HS-27A (cell line): ENCODE measurements at regions not wholly inside any gene's neighbourhood (a gene's known extent, or its start where the extent isn't known, plus 50 kb on each side); places are given as distances from the start of the nearest gene placed in this dataset.
"Not testable (repeated sequence)": the region's sequence is repeated elsewhere in the genome, so short reads cannot be mapped to it uniquely, and the experiment has no call there.

Source experiments
- DNase-seq: peaks from one replicate; pipeline ENCODE4 v3.0.0-alpha.2; 2012; ENCODE audit warnings: low read depth, missing footprints

DNA sequence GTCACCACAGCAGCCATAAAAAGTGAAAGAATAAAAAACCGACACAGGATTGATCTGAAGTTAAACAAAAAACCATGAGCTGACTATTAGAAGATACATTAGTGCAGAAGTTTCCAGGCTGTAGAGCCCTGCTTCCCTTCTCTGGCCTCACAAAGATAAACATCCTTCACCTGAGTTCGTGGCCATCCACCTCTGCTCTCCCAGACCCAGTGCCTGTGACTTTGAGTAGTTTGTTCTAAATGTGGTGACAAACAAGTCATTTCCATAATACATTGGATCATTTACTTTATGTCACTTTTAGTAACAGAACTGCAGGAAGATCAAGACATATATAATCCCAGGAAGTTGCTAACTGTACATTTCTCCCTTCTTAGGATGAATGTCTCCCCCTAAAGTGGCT, 241.9 kb upstream of the MAP2 start:
- DNase-seq, result no peak

DNA sequence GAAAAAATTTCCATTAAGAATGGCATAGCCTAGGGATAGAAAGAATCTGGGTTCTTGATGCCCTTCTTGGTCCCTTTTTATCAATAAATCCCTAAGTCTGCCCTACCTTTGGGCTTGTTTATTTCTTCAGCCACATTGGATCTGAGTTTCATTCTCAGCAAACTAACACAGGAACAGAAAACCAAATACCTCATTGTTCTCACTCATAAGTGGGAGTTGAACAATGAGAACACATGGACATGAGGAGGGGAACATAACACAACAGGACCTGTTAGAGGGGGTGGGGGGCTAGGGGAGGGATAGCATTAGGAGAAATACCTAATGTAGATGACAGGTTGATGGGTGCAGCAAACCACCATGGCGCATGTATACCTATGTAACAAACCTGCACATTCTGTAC, 237.0 kb upstream of the MAP2 start:
- DNase-seq, result not testable (repeated sequence)

DNA sequence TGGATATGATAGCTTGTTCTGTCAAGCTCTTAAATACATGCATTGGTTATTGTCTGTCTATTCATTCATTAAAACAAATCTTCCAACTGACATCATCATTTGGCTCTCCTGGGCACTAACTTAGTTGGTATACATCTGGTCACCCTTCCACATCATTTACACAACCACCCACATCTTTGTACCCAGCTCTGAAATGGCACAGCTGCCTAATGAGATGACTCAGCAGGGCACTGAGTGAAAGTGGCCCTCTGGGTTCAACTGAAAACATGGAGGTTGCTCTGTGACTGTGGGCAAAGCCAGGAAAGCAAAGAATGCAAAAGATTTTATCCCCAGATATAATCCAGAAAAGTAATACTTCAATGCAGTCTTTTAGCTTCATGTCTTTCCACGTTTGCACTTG, 234.0 kb upstream of the MAP2 start:
- no peak for DNase-seq

DNA sequence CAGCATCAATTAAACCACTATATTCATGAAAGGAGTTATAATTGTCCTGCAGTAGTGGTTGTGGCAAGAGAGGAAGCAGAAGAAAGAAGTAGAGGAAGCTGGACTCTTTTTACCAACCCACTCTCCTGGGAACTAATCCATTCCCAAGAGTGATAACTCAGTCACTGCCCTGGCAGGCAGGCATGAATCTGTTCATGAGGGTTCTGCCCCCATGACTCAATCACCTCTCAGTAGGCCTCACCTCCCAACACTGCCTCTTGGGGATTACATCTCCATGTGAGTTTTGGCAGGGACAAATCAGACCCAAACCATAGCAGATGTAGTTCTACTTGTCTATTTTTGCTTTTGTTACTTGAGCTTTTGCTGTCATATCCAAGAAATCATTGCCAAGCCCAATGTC, 232.7 kb upstream of the MAP2 start:
- no peak for DNase-seq

DNA sequence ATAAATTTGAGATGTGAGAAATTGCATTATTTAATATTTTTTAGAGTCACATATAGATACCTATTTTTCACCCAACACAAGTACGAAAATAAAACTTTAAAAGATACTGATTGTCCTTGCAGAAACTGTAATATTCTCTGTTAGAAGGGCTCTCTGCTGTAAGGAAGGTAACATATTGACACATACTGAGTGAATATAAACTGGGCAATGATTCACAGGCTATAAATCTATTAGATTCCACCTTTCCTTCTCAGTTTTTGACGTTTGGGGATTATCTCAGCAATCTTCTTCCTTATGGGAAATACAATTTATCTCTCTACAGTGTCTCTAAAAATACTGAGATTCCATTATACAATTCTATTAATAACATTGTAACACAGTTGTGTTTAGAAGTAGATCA, 229.1 kb upstream of the MAP2 start:
- DNase-seq, result no peak

DNA sequence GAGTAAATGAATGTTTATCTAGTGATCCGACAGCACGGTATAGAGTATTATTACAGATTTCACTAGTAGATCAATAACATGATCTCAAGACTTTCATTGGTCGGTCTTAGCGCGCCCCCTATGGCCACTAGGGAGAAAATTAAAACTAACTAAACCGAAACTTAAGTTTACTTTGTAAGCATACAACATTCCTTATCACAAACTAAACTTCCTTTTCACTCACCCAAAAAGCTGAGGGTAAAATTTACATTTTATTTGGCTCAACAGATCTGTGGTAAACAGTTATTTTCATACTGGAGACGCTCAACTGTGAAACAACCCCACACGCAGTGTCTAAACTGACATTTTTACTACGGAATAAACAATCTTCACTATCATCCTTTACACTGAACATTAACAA, 215.6 kb upstream of the MAP2 start:
- no peak for DNase-seq

DNA sequence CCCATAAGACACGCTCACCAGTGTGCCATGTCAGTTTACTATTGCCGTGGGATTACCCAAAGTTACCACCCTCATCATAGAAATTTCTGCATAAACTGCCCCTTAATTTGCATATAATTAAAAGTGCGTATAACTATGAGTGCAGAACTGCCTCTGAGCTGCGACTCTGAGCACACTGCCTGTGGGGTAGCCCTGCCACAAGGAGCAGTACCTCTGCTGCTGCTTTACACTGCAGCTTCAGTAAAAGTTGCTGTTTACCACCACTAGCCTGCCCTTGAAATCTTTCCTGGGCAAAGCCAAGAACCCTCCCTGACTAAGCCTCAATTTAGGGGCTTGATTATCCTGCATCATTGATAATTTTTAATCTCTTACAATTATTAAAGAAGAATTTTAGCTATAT, 213.9 kb upstream of the MAP2 start:
- DNase-seq, result no peak

DNA sequence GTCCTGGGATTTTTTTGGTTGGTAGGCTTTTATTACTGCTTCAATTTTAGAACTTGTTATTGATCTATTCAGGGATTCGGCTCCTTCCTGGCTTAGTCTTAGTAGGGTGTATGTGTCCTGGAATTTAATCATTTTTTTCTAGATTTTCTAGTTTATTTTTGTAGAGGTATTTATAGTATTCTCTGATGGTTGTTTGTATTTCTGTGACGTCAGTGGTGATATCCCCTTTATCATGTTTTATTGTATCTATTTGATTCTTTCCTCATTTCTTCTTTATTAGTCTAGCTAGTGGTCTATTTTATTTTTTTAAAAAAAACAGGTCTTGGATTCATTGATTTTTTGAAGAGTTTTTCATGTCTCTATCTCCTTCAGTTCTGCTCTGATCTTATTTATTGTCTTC, 193.3 kb upstream of the MAP2 start:
- no peak for DNase-seq

DNA sequence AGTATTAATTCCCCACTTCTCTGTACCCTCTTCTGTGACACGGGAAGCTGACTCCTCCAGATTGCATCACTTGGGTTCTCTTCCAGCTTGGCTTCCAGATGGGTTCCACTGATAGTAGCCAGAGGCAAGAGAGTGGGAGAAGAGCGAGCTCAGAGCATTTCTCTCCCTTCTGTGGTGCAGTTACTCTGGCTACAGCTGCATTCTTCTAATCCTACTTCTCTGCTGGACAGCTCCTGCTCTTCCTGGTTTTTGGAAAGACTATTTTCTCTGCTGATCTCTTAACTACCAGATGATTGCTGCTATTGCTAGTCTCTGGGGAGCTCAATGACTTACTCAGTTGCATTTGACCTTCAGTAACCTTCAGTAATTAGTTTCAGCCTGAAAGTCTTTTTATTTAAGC, 187.5 kb upstream of the MAP2 start:
- no peak for DNase-seq

DNA sequence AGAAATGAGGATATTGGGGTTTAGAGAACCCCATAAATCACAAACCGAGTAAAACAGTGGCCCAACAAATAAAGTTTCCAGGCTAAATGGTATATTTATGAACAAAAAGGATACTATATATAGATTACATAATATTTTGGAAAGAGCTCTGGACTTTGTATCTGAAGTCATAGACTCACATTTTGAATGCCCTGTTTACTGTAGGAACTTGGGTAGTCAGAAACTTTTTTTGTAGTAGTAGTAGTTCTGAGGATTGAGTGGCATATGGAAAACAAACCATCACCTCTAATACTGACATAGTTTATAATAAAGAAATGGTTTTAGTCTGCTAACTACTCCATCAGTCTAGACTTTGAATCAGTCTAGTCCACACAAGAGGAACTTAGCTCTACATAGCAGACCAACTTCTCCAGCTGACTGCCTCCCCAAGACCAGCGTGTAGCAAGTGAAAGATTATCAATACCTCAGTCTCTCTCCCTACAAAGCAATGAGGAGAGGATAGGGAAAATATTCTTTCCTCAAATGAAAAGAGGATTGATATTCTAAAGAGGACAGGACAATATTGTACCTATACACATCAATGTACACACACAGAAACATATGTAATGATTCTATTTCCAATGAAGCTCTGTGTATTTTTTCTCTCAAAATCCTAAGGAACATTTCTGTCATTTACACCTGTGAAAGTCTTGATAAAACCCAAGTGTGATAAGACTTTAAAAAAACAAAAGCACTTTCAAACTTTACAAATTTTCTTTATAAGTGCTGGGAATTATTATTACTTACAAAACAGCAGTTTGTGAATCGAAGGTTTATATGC, 184.9 kb upstream of the MAP2 start:
- DNase-seq, result no peak

DNA sequence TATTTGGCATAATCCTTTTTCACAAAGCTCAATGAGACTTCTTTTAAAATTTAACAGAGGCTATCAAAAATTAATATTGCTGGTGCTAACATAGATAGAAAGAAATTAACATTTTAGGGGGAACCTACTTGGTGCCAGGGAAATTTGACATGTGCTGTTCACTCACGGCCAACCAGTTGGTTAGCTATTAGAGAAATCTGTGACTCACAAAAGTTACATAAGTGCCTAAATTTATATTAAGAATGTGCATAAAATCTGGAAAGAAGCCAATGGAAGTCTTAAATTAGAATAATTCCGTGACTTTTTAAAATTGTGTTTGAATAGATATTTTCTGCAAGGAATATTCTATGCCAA, 184.3 kb upstream of the MAP2 start:
- DNase-seq, result no peak

DNA sequence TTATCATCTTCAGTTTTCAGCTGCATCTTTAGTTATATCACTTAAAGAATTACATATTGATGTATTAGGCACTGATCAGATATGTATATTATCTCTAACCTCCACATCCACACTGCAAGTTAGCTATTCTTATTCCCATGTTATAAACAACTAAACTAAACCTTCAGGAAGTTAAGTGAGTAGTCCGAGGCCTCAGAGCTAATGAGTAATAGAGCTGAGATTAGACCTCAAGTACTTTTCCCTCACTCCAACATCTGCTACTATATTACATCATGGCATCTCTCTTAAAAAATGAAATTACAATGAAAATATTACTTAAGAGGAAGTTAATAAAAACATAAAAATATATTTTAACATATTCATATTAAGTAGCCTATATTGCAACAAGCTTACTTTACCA, 183.6 kb upstream of the MAP2 start:
- no peak for DNase-seq

DNA sequence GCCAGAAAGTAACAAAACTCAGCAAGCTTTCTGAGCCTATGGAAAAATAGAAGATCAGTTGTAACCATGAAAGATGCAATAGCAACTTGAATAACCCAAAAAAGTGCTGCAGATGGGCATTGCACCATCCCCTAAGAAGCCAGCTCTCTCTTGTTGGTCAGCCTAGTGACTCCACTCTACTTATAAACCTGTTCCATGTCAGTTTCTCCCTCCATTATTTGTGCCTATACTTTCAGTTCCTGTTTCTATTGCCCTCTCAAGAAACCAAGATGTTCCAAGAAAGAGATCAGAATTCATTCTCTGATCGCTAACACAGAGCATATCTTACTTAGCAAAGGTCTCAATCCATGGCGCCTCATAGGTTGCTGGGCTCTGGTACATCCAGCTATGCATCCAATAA, 170.3 kb upstream of the MAP2 start:
- no peak for DNase-seq

DNA sequence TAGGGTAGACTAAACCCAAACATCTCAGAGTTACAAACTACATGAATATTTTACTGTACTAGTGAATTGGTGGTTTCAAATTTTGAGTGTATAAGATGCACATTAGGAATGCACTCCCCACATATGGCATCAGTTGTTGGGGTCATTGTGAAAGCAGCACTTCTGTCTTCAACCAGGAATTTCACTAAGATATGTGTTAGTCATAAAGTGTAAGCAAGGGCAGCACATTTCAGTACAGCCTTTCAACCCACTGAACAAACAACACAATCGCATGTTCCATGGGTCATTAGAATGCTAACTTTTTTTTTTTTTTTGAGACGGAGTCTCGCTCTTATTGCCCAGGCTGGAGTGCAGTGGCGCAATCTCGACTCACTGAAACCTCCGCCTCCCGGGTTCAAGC, 164.1 kb upstream of the MAP2 start:
- no peak for DNase-seq

DNA sequence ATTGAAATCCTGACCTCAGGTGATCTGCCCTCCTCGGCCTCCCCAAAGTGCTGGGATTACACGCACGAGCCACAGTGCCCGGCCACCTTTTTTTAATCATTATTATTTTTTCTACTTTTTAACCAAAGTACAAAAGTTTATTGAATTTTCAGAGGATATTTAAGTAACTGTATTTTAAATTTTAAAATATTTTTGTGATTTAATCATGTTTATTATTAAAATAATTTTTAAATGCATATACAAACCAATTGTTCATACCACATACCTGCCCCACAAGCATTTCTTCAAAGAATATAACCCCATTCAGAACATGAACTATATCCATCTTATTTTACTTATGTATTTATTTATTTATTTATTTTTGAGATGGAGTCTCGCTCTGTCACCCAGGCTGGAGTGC, 163.6 kb upstream of the MAP2 start:
- no peak for DNase-seq

DNA sequence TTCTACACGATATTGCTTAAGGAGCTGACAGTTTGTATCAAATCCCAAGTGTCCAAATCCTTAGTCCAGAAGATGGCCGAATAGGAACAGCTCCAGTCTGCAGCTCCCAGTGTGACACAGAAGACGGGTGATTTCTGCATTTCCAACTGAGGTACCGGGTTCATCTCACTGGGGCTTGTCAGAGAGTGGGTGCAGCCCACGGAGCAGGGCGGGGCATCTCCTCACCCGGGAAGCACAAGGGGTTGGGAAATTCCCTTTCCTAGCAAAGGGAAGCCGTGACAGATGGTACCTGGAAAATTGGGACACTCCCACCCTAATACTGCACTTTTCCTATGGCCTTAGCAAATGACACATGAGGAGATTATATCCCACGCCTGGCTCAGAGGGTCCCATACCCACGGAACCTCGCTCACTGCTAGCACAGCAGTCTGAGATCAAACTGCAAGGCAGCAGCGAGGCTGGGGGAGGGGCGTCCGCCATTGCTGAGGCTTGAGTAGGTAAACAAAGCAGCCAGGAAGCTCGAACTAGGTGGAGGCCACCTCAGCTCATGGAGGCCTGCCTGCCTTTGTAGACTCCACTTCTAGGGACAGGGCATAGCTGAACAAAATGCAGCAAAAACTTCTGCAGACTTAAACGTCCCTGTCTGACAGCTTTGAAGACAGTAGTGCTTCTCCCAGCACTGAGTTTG, 162.3 kb upstream of the MAP2 start:
- DNase-seq, result not testable (repeated sequence)

DNA sequence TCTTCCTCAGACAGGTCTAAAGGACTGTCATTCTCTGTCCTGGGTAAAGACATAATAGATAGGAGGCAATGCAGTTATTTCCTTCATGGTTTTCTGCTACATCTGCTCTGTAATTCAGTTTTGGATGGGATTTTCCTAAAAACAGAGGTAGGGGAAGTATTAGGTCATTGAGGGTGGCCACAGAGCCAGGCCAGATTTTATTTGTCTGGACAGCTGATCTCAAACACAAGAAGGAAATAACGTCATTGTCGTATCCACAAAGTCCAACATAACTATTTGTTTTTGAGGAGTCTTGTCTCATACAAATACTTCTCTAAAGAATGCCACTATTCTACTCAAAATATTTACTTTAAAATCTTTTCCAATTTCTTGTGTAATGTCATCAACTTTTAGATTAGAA, 154.8 kb upstream of the MAP2 start:
- DNase-seq, result no peak

DNA sequence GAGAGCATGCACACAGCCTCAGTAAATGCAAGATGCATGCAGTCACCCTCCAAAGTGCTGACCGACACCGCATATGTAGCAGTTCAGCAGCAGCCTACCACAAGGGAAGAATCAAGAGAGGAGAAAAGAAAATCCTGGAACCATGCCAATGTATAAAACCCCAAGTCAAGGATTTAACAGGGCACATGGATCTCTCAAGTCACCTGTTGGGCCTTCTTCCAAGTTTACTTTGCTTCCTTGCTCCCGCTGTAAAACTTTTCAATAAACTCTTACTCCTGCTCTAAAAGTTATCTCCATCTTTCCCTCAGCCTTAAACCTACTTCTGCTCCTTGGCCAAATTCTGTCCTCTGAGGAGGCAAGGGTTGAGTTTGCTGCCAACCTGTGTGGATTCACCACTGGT, 147.8 kb upstream of the MAP2 start:
- DNase-seq, result no peak

DNA sequence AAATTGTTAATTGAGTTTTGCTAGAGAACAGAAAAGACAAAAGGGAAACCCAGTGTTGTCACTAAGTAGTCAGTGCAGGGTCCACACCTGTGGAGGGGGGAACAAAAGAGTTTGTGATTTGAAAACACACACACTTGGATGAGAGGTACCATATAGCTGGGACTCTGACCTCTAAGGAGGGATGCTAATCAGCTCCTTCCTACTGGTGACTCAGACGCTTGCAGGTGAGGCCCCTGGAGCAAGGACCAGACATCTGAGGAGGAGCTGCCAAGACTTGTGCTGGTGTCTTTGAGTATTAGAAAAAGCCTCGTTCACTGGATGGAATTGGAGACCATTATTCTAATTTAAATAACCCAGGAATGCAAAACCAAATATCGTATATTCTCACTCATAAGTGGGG, 146.4 kb upstream of the MAP2 start:
- DNase-seq, result no peak

DNA sequence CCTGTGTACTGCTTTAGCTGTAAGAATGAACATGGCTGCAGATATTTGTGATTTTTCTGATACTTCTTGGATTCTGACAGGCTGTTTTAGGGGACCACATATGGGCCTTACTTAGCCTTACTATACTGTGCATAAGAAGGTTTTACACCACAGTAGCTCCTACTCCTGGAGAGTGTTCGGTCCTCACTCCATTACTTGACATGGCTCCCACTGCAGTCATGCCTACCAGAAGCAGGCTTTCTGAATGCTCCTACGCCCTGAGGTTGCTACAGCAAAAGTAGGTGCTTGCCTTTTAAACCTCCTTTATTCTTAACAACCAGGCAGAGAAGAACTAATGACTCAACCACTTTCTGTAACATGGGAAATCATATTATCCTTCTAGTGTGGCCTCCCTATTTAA, 125.2 kb upstream of the MAP2 start:
- no peak for DNase-seq

DNA sequence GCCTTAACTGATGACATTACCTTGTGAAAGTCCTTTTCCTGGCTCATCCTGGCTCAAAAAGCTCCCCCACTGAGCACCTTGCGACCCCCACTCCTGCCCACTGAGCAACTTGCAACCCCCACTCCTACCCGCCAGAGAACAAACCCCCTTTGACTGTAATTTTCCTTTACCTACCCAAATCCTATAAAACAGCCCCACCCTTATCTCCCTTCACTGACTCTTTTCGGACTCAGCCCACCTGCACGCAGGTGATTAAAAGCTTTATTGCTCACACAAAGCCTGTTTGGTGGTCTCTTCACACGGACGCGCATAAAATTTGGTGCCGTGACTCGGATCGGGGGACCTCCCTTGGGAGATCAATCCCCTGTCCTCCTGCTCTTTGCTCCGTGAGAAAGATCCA, 124.4 kb upstream of the MAP2 start:
- DNase-seq, result not testable (repeated sequence)

DNA sequence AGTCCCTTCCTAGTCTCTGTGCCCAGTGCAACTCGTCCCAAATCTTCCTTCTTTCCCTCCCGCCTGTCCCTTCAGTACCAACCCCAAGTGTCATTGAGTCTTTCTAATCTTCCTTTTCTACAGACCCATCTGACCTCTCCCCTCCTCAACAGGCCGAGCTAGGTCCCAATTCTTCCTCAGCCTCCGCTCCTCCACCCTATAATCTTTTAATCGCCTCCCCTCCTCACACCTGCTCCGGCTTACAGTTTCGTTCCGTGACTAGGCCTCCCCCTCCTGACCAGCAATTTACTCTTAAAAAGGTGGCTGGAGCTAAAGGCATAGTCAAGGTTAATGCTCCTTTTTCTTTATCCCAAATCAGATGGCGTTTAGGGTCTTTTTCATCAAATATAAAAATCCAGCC, 123.1 kb upstream of the MAP2 start:
- DNase-seq, result not testable (repeated sequence)

DNA sequence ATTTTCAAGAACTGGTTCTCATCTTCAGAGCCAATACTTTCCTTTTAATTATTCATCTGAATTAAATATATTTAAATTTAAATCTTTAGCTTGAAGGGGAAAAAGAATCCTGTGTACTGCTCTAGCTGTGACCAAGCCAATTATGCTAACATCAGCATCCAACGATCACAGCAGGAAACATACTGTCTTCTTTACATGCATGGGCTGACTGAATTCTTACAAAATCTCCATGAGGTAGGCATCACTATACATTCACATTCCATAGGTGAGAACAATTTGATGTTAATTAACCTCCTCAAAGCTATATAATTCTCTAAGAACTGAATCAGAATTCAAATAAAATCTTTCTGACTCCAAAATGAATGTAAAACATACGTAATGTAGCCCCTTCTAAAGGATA, 118.8 kb upstream of the MAP2 start:
- DNase-seq, result no peak

DNA sequence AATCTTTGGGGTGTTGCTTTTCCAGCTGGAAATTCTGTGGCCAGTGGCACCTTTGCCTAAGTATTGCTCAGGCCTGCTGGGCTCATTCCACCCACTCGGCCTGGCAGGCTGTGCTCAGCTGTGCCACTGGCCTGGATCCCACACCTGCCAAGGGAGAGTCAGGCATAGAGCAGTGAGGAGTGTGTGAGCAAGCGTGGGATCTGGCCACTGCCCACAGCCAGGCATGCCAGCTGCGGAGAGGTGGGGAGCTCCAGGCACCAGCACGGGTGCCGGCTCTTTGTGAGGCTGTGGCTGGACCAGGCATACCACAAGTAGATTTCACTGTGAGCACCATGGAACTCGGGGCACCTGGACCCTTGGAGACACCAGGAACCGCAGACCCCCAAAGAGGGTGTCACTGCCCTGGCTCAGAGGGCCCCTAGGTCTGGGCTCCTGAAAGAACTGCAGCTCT, 118.1 kb upstream of the MAP2 start:
- no peak for DNase-seq
